Transverse colon (tissue), 4 donors: ENCODE measurements at regions not wholly inside any gene's neighbourhood (a gene's known extent, or its start where the extent isn't known, plus 50 kb on each side); places are given as distances from the start of the nearest gene placed in this dataset.

ENCODE experiments used
- DNase-seq: peaks from one replicate; pipeline ENCODE4 v3.0.0-alpha.2; 2019
- H3K27ac ChIP-seq, 4 donors: fragments of 200-600 bp; sonication (generic); 2 replicates each; pipeline ENCODE4 v1.5.1; 2016 to 2018; ENCODE audit warnings: inconsistent platforms in 4 of 4
- H3K27me3 ChIP-seq: fragments of 200-600 bp; sonication (generic); 2 replicates; pipeline ENCODE4 v1.5.1; 2017; ENCODE audit warnings: inconsistent platforms
- H3K36me3 ChIP-seq, 4 donors: fragments of 200-600 bp; sonication (generic); 2 replicates each; pipeline ENCODE4 v1.5.1; 2017 to 2019; ENCODE audit warnings: inconsistent platforms in 4 of 4
- H3K4me1 ChIP-seq, 4 donors: fragments of 200-600 bp; sonication (generic); 2 replicates each; pipeline ENCODE4 v1.5.1; 2017 to 2020; ENCODE audit warnings: inconsistent platforms in 4 of 4
- H3K4me3 ChIP-seq, 4 donors: fragments of 200-600 bp; sonication (generic); 1 replicate in 1 of 4; 2 replicates in 3 of 4; pipeline versions ENCODE4 v1.5.1 to v1.6.1; 2017 to 2019; ENCODE audit warnings: inconsistent platforms in 4 of 4
- H3K9me3 ChIP-seq, 2 donors: fragments of 200-600 bp; sonication (generic); 2 replicates each; pipeline ENCODE4 v1.5.1; 2017 to 2019; ENCODE audit warnings: inconsistent platforms in 2 of 2
- EP300 ChIP-seq: sonication (generic); formaldehyde crosslinking; IDR thresholded peaks from one replicate; pipeline ENCODE4 v1.6.1; 2017; ENCODE audit warnings: antibody characterized with exemption, low read depth
- POLR2A ChIP-seq: fragments of 450-650 bp; IDR thresholded peaks from one replicate; pipeline ENCODE4 v1.6.1; 2016; ENCODE audit warnings: antibody characterized with exemption, mild to moderate bottlenecking, moderate library complexity
- POLR2AphosphoS5 ChIP-seq, 3 donors: sonication (generic); formaldehyde crosslinking; IDR thresholded peaks; one replicate each; pipeline ENCODE4 v1.6.1; 2016; ENCODE audit warnings: antibody characterized with exemption in 3 of 3
- WGBS, 2 donors: methylation state at CpG; one replicate each; pipeline ENCODE4 v1.1.5; 2018; ENCODE audit warnings: low coverage in 1 of 2; 5-methylcytosine and 5-hydroxymethylcytosine counted together
- in situ Hi-C, 4 donors: fragments of 200-750 bp; cut with MboI; loops; one replicate each; pipeline versions ENCODE4 v1.15.0 to v1.15.1; 2017; ENCODE audit warnings: low sequenced_read_pairs in 3 of 4, low pct_ligation_motif_present in 1 of 4, low pct_unique_long_range_greater_than_20kb in 1 of 4
- intact Hi-C: fragments of 100-400 bp; cut with DNase I; formaldehyde crosslinking; loops from one replicate; pipeline ENCODE4 v1.15.1; 2023; ENCODE audit warnings: low total_unique reads
- TF ChIP-seq, protein P1 (sequence below), 5 experiments: fragments of 200-600 bp in 3 of 5; fragments of 450-650 bp in 2 of 5; sonication (generic) in 3 of 5; IDR thresholded peaks; 1 replicate in 2 of 5; 2 replicates in 3 of 5; pipeline ENCODE4 v1.5.1; 2016 to 2017; ENCODE audit warnings: antibody characterized with exemption in 5 of 5, inconsistent platforms in 3 of 5, mild to moderate bottlenecking in 2 of 5, moderate library complexity in 1 of 5

DNA sequence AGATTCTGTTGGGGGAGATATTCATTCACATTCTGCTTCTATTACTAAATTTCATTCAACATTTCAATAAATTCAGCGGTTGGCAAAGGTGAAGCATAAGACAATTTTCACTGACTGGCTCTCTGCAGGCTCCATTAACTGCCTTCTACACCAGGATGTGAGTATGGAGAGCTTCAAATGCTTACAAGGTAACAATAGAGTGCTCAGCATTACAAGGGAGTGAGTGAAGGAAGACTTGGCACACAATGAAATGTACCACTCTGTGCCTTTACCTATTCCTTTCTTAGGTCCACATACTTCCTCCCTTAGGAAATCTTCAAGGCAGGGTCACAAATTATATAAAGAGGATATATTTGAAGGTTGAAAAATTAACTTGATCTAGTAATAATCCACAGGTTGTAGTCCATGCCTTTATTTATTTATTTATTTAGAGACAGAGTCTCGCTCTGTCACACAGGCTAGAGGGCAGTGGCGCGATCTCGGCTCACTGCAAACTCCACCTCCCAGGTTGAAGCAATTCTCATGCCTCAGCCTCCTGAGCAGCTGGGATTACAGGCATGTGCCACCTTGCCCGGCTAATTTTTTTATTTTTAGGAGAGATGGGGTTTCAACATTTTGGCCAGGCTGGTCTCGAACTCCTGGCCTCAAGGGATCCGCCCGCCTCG is 76.6 kb upstream of the FAM169A start:
- DNase-seq, result no peak
- intact Hi-C loops (no loop called here), in situ Hi-C loops (no loop called here)
- Histone ChIP-seq H3K36me3 (no peaks in the 10 kb centered on the region), H3K27me3 (no peaks in the 10 kb centered on the region), H3K4me1 (peaks cover 0 to 2% (median 0%) of the 10 kb centered on the region in 4 donors), H3K9me3 (no peaks in the 10 kb centered on the region), H3K27ac (no peak overlapping the region), H3K4me3 (no peak overlapping the region)
- WGBS, 2 donors, result 73 to 80% methylated on average over 10 of the region's 10 CpGs
- TF ChIP-seq POLR2AphosphoS5 (IDR thresholded peaks at IDR 0.05) (no peak), EP300 (no peak), POLR2A (no peak)
- TF ChIP-seq, protein P1, sequence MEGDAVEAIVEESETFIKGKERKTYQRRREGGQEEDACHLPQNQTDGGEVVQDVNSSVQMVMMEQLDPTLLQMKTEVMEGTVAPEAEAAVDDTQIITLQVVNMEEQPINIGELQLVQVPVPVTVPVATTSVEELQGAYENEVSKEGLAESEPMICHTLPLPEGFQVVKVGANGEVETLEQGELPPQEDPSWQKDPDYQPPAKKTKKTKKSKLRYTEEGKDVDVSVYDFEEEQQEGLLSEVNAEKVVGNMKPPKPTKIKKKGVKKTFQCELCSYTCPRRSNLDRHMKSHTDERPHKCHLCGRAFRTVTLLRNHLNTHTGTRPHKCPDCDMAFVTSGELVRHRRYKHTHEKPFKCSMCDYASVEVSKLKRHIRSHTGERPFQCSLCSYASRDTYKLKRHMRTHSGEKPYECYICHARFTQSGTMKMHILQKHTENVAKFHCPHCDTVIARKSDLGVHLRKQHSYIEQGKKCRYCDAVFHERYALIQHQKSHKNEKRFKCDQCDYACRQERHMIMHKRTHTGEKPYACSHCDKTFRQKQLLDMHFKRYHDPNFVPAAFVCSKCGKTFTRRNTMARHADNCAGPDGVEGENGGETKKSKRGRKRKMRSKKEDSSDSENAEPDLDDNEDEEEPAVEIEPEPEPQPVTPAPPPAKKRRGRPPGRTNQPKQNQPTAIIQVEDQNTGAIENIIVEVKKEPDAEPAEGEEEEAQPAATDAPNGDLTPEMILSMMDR (IDR thresholded peaks at IDR 0.05), result no peak

DNA sequence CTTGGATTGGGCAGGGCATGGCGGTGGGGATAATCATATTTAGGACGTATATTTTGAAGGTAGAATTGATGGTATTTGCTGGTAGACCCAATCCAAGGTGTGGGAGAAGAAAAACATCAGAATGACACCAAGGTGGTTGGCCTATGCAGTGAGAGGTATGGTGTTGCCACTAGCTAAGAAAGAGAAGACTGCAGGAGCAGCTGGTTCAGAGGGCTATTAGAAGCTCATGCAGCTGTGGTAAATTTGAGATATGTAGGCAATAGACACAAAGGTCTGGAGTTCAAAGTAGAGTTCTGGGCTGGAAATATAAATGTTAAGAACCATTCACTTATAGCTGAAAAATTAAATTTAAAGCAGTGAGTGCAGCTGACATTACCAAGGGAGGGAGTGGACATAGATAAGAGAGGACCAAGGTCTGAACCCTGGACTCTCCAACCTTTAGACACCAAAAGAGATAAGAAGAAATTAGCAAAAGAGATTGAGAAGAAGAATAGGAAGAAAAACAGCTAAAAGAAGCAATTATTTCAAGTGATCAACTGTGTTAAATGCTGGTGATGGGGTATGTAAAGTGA is 74.7 kb upstream of the FAM169A start:
- in situ Hi-C loops (no loop called here), intact Hi-C loops (no loop called here)
- WGBS, 2 donors, result 91 to 94% methylated on average over 2 of the region's 2 CpGs
- H3K4me3 ChIP-seq, result no peak overlapping the region
- no peaks in the 10 kb centered on the region for H3K9me3 ChIP-seq
- H3K4me1 ChIP-seq, result peaks cover 0 to 2% (median 0%) of the 10 kb centered on the region in 4 donors
- no peak overlapping the region for H3K27ac ChIP-seq
- TF ChIP-seq EP300 (no peak), POLR2AphosphoS5 (IDR thresholded peaks at IDR 0.05) (no peak), POLR2A (no peak)
- TF ChIP-seq, protein P1 (IDR thresholded peaks at IDR 0.05), result no peak
- no peaks in the 10 kb centered on the region for H3K27me3 ChIP-seq
- no peak for DNase-seq
- no peaks in the 10 kb centered on the region for H3K36me3 ChIP-seq

DNA sequence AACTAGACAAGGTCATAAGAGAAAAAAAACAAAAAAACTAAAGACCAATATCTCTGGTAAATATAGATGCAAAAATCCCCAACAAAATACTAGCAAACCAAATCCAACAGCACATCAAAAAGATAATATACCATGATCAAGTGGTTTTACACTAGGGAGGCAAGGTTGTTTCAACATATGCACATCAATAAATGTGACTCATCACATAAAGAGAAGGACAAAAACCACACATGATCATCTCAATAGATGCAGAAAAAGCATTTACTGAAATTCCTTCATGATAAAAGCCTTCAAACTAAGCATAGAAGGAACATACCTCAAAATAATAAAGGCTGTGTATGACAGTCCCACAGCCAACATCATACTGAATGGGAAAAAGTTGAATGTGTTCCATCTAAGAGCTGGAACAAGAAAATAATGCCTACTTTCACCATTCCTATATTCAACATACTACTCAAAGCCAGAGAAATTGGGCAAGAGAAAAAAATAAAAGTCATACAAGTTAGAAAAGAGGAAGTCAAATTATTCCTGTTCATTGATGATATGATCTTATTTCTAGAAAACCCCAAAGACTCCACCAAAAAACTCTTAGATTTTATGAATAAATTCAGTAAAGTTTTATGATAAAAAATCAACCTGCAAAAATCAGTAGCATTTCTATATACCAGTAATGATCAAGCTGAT is 72.2 kb upstream of the FAM169A start:
- no peak for DNase-seq

DNA sequence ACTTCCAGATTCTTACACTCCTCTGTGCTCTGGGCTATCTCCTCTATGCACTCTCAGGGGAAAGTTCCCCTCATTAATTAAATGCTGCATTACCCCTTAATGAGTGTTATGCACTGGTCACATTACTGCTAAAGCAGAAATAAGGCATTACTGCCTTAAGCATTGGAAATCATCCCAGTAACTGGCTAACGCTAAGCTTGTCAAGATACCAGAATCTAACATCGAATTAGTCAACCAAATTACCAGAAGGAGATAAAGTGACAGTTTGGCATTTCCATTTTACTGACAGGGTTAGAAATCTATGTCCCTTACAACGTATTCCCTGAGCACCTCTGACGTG is 69.5 kb upstream of the FAM169A start:
- TF ChIP-seq POLR2A, result no peak
- Histone ChIP-seq H3K4me3 (no peak overlapping the region), H3K27ac (no peak overlapping the region), H3K27me3 (no peaks in the 10 kb centered on the region), H3K4me1 (peaks cover 0 to under 1% (median 0%) of the 10 kb centered on the region in 4 donors), H3K9me3 (no peaks in the 10 kb centered on the region), H3K36me3 (no peaks in the 10 kb centered on the region)
- intact Hi-C loops (no loop called here), in situ Hi-C loops (no loop called here)
- no peak for DNase-seq
- 63% methylated on average over 4 of the region's 4 CpGs; no CpG with 5 or more reads in 1 of the 2 donors for WGBS, 2 donors

More for the DNA sequence above, 72.2 kb upstream of the FAM169A start:
- no peak overlapping the region for H3K4me3 ChIP-seq
- peaks cover 0 to 2% (median 0%) of the 10 kb centered on the region in 4 donors for H3K4me1 ChIP-seq
- H3K27me3 ChIP-seq, result no peaks in the 10 kb centered on the region
- no peaks in the 10 kb centered on the region for H3K9me3 ChIP-seq
- in situ Hi-C loops (no loop called here), intact Hi-C loops (no loop called here)
- H3K36me3 ChIP-seq, result no peaks in the 10 kb centered on the region
- no peak overlapping the region for H3K27ac ChIP-seq
- TF ChIP-seq, protein P1 (IDR thresholded peaks at IDR 0.05), result no peak
- TF ChIP-seq POLR2A (no peak), EP300 (no peak), POLR2AphosphoS5 (IDR thresholded peaks at IDR 0.05) (no peak)
